Limb (tissue), 2 donors: ENCODE measurements at regions not wholly inside any gene's neighbourhood (a gene's known extent, or its start where the extent isn't known, plus 50 kb on each side); places are given as distances from the start of the nearest gene placed in this dataset.
A peak's percentile ranks its signal among the peaks of the same experiment; 100 is the strongest.
"Not testable (repeated sequence)": the region's sequence is repeated elsewhere in the genome, so short reads cannot be mapped to it uniquely, and the experiment has no call there.

Experiments used
- DNase-seq, 2 donors: peaks; one replicate each; pipeline ENCODE4 v3.0.0-alpha.2; 2016; ENCODE audit errors: extremely low spot score in 2 of 2

- DNase-seq, result no peak
Observed at GRCh38 chr20:22949331-22950109, 85.6 kb upstream of the SSTR4 start.

GRCh38 chr20:22951966-22952365 is 83.1 kb upstream of the SSTR4 start:
- no peak for DNase-seq

- no peak for DNase-seq
Observed at GRCh38 chr20:22954661-22955060, 80.5 kb upstream of the SSTR4 start.

GRCh38 chr20:22958390-22958789 is 76.7 kb upstream of the SSTR4 start:
- no peak for DNase-seq

- DNase-seq, result no peak
Observed at GRCh38 chr20:22962567-22963439, 72.3 kb upstream of the SSTR4 start.

- no peak for DNase-seq
Observed at GRCh38 chr20:22963581-22963980, 71.5 kb upstream of the SSTR4 start.

GRCh38 chr20:22966787-22967464 is 68.2 kb upstream of the SSTR4 start:
- no peak for DNase-seq

- DNase-seq, result not testable (repeated sequence)
Observed at GRCh38 chr20:22967706-22968105, 67.4 kb upstream of the SSTR4 start.

GRCh38 chr20:22969031-22969430 is 66.1 kb upstream of the SSTR4 start:
- DNase-seq, result not testable (repeated sequence)

GRCh38 chr20:22971077-22971476 is 64.0 kb upstream of the SSTR4 start:
- DNase-seq, result not testable (repeated sequence)

- DNase-seq, result no peak
Observed at GRCh38 chr20:22974354-22974753, 60.8 kb upstream of the SSTR4 start.

GRCh38 chr20:22977047-22977785 is 57.9 kb upstream of the SSTR4 start:
- DNase-seq, result peak in 1 of 2 donors; percentile 68

- no peak for DNase-seq
Observed at GRCh38 chr20:22984008-22984407, 51.1 kb upstream of the SSTR4 start.

- no peak for DNase-seq
Observed at GRCh38 chr20:22984606-22985005, 50.5 kb upstream of the SSTR4 start.

- DNase-seq, result no peak
Observed at GRCh38 chr20:22985239-22985778, 49.8 kb upstream of the SSTR4 start.
